MM.1S (cell line): ENCODE measurements at regions not wholly inside any gene's neighbourhood (a gene's known extent, or its start where the extent isn't known, plus 50 kb on each side); places are given as distances from the start of the nearest gene placed in this dataset.

ENCODE experiments used
- EZH2phosphoT487 ChIP-seq: fragments of 300-600 bp; sonication (generic); IDR thresholded peaks from 2 replicates; pipeline ENCODE4 v1.6.1; 2018; ENCODE audit warnings: antibody characterized with exemption, low read length
- TF ChIP-seq, protein P1 (sequence below): fragments of 300-600 bp; sonication (generic); IDR thresholded peaks from 2 replicates; pipeline ENCODE4 v1.5.1; 2016; ENCODE audit warnings: antibody characterized with exemption, low read length, mixed read lengths

DNA sequence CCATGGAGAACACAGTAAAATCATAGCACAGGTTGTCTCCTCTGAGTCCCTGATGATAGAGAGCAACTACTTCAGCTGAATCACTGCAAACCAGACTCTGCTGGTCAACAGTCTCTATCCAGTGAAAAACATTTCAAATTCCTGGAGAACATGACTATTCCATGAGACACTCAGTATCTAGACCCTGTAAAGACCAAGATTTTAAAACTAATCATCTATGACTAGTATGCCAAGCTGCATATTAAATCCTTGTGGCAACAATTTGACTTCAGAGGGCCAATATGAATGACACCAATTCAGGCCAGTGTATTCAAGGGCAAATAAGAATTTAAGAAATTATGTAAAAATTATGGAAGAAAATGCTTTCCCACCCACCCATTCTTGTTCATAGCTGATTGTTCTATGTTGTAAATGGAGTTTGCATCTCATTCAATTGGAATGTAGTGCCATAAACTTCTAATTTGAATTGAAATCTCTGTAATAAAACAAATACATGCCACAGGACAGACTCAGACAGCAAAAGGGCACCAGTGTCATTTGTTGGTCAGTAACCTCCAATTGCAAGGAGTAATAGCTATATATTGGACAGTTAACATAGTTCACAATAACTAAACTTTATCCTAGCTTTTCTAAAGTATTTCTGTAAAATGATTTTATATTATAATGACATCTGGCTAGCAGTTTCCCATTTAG is 80.1 kb upstream of the LPAR1 start:
- TF ChIP-seq EZH2phosphoT487, result no peak
- TF ChIP-seq, protein P1, sequence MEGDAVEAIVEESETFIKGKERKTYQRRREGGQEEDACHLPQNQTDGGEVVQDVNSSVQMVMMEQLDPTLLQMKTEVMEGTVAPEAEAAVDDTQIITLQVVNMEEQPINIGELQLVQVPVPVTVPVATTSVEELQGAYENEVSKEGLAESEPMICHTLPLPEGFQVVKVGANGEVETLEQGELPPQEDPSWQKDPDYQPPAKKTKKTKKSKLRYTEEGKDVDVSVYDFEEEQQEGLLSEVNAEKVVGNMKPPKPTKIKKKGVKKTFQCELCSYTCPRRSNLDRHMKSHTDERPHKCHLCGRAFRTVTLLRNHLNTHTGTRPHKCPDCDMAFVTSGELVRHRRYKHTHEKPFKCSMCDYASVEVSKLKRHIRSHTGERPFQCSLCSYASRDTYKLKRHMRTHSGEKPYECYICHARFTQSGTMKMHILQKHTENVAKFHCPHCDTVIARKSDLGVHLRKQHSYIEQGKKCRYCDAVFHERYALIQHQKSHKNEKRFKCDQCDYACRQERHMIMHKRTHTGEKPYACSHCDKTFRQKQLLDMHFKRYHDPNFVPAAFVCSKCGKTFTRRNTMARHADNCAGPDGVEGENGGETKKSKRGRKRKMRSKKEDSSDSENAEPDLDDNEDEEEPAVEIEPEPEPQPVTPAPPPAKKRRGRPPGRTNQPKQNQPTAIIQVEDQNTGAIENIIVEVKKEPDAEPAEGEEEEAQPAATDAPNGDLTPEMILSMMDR, result no peak
